GM18951 (cell line): ENCODE measurements at regions not wholly inside any gene's neighbourhood (a gene's known extent, or its start where the extent isn't known, plus 50 kb on each side); places are given as distances from the start of the nearest gene placed in this dataset.
"Not testable (repeated sequence)": the region's sequence is repeated elsewhere in the genome, so short reads cannot be mapped to it uniquely, and the experiment has no call there.

ENCODE experiments used
- POLR2A ChIP-seq: IDR thresholded peaks from 4 replicates; pipeline ENCODE4 v1.6.1; 2011; ENCODE audit warnings: mild to moderate bottlenecking; ENCODE audit not compliant: insufficient read length, insufficient read depth; ENCODE audit errors: extremely low read depth
- in situ Hi-C: fragments of 300-500 bp; cut with MboI; formaldehyde crosslinking; loops from one replicate; pipeline ENCODE4 v1.12.0; 2022; ENCODE audit warnings: low sequenced_read_pairs, mixed read lengths, inconsistent platforms; ENCODE audit not compliant: unreplicated experiment

DNA sequence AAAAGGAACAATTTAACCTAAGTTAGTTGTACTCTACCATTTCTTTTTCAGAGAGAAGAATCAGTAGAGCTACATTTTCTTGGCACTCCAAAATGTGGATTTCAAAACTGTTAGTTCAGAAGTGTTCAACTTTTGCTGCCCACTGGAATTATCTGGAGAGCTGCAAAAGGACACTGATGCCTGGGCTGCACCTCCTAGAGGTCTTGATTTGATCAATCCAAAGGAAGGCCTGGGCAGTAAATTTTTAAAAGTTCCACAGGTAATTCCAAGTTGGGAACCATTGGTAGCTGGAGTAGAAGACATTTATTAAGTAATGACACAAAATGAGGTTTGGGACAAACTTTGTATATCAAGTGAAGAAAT is 79.3 kb upstream of the HMCN1 start:
- in situ Hi-C loops: loop anchor here (25.0 kb wide), 1 partner anchor 343 kb away; the partner anchor contains the start of gene IVNS1ABP
- TF ChIP-seq POLR2A: no peak

DNA sequence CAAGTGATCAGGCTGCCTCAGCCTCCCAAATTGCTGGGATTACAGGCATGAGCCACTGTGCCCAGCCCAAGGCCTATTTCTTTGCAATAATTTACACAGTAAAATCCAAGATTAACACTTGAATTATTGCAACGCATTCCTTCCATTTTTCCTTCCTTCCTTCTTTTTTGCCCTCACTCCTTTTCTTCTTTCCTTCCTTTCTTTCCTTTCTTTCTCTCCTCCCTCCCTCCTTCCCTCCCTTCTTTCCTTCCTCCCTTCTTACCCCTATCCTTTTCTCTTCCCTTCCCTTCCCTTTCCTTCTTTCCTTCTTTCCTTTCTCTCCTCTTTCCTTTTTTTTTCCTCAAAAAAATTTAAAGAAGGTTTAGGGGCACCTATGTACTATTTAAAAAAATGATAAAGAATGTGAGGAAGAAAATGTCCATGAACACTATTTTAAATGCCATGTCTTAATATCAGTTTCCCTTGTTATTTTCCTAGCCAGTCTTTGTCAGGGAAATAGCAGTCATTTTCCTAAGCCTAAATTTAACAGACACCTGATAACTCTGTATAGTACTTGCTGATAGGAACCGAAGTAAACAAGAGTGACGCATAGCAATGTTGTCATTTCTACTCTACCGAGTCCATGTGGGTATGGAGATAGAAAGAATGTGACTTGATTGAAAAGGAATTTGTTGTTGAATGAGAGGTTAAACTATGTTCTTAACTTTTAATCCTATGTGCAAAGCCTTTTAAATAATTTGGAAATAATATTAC is 79.8 kb upstream of the HMCN1 start:
- in situ Hi-C loops: loop anchor here (25.0 kb wide), 1 partner anchor 342 kb away; the partner anchor contains the start of gene IVNS1ABP
- no peak for TF ChIP-seq POLR2A

DNA sequence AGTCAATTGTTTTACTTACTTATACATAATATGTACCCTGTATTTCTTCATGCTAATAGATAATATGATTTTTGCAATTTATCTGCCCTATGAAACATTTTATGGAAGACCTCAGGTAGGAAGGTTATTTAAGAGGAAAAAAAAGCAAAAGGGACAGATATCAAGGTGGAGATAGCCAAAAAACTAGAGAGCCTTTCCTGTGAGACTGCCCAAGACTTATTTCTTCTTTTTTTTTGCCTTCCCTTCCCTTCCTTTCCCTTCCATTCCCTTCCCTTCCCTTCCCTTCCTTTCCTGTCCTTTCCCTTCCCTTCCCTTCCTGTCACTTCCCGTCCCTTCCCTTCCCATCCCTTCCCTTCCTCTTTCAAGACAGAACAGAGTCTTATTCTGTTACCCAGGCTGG is 80.6 kb upstream of the HMCN1 start:
- TF ChIP-seq POLR2A: no peak
- in situ Hi-C loops: loop anchor here (25.0 kb wide), 1 partner anchor 341 kb away; the partner anchor contains the start of gene IVNS1ABP

DNA sequence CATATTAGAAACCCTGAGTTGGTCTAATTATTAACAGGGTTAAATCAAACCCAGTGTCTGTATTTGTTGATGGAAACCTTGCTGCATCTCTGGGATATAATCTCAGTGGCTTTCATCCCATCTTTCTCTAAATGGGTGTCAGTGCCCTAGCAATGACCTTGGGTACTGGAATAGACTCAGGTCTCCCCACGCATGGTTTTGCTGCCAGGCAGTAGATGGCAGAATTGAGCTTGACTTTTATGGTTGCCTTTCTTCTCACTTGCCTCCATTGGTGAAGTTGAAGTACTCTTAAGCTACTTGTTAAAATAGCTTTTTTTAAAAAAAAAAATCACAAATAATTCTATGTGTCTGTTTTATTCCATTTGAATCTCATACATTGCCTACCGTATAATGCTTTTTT is 81.8 kb upstream of the HMCN1 start:
- in situ Hi-C loops: loop anchor here (25.0 kb wide), 1 partner anchor 340 kb away; the partner anchor contains the start of gene IVNS1ABP
- no peak for TF ChIP-seq POLR2A

DNA sequence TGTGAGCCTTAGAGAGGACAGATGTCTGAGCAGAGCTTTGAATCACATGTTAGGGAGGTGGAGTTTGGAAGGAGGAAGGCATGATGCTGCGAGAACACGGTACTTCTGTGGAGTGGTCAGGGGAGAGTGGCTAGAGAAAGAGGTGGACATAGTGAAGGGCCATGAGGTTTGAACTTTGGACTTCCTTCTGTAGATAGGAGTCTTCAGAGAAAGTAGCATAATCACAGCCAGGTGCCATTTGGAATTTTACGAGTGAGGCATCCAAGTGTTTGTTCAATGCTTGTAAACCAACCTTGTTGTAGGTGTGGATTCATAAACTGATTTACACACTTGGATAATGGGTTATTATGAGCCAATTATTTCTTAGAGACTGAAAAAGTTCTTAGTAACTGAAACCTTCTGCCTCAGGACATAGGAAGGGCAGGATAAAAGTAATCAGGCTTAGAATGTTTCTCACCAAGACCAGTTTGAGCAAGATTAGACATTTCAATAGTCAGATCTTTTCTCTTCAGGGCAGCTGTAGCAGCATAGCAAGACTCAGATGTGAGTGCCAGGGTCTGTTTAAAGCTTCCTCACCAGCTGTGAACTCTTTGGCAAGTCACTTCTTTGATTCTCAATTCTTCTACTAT is 83.5 kb upstream of the HMCN1 start:
- no peak for TF ChIP-seq POLR2A
- in situ Hi-C loops: loop anchor here (25.0 kb wide), 1 partner anchor 338 kb away; the partner anchor contains the start of gene IVNS1ABP

DNA sequence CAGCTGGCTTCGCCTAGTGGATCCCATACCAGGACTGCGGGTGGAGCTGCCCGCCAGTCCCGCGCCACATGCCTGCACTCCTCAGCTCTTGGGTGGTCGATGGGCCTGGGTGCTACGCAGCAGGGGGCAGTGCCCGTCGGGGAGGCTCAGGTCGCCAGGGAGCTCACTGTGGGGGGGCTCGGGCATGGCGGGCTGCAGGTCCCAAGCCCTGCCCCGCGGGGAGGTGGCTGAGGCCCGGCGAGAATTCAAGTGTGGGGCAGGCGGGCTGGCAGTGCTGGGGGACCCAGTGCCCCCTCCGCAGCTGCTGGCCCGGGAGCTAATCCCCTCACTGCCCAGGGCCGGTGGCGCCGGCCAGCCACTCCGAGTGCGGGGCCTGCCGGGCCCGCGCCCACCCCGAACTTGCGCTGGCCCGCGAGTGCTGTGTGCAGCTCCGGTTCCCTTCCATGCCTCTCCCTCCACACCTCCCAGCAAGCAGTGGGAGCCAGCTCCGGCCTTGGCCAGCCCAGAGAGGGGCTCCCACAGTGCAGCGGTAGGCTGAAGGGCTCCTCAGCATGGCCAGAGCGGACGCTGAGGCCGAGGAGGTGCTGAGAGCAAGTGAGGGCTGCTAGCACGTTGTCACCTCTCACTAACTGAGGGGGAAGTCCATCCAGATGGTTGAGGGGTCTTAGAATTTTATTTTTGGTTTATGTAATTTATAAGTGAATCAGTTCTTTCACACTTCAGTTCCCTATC is 85.2 kb upstream of the HMCN1 start:
- in situ Hi-C loops: no loop called here
- TF ChIP-seq POLR2A: no peak

DNA sequence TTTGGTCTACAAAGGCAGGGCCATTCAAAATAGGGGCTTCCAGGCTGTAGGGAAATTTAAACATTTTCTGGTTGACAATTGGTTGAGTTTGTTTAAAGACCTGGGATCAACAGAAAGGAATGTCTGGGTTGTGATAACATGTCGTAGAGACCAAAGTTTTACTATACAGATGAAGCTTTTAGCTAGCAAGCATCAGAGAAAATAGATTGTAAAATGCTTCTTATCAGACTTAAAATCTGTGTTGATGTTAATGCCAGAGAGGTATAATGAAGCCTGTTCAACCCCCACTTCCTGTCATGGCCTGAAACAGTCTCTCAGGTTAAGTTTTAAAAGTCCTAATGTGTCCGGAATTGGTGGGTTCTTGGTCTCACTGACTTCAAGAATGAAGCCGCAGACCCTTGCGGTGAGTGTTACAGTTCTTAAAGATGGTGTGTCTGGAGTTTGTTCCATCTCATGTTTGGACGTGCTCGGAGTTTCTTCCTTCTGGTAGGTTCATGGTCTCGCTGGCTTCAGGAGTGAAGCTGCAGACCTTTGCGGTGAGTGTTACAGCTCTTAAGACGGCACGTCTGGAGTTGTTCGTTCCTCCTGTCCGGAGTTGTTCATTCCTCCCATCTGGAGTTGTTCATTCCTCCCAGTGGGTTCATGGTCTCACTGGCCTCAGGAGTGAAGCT is 86.5 kb upstream of the HMCN1 start:
- in situ Hi-C loops: not testable (repeated sequence)

DNA sequence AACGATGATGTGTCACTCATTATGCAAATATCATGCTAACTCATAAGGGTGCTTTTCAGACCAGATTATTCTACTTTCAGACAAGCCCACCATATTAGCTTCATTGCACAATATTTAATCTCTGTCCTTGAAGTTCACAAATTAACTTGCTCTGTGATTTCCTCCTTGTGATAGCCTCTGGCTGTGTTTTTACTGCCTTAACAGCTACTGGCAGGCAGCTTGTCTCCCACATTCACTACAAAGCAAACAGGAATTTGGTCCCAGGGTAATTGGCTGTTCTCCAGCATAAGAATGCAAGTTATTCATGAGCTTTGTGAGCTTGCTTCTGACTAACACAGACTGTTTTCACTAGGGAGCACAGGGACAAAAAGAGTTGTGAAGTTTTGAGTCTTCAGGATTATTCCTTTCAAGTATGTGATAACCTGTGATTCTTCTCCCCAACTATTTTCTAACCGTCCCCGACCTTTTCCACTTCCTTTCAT is 87.9 kb upstream of the HMCN1 start:
- TF ChIP-seq POLR2A: no peak

DNA sequence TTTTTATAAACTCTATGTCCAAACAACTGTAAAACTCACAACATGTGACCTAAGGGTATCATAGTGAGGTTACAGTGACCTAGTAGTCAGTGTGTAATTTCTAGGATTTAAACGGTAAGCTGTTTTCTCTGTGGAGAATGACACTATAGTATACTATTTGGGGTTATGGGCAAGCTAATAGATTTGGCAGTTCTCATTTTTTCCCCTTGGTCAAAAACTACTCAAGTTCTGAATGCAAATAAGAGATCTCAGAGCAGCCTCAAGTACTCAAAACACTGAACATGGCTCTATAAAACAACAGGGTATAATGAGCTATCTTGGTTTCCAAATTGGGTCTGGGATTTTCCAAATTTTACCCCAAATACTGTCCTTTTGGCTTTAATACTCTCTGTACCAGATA is 88.5 kb upstream of the HMCN1 start:
- no peak for TF ChIP-seq POLR2A
- in situ Hi-C loops: no loop called here

More for the DNA sequence above, 87.9 kb upstream of the HMCN1 start:
- in situ Hi-C loops: no loop called here

DNA sequence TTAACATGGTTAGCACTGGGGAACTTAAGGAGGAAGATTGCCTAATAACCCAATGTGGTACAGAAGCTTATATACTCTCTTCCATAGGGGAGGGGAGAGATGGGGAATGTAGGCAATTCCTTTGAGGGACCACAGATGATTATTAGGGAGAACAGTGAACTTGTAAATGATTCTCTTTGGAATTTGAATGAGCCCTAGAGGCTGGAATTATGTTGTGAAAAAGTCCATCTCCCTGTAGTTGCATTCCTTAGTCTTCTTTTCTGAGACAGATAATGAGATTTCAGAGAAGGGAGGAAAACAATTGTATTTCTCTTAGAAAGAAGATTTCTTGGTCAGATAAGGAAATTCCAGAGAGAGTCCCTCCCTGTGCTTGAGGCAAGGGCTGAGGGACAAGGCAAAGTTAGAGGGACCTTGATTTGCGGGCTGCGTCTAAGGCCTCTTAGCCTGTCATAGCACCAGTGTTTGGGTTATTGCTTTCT is 89.0 kb upstream of the HMCN1 start:
- TF ChIP-seq POLR2A: no peak

DNA sequence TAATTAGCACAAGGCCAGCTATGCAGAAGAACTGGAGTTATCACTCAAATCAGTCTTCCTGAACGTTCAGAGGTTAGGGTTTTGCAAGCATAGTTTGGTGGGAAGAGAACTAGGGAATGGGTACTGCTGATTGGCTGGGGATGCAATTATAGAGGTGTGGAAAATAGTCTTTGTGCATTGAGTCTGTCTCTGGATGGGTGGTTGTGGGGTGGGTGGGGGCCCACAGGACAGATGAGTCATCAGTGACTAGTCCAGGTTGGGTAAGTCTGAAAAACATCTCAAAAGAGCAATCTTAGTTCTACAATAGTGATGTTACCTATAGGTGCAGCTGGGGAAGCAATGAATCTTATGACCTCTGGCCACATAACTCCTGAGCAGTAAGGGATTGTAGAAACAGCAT is 89.7 kb upstream of the HMCN1 start:
- in situ Hi-C loops: no loop called here
- no peak for TF ChIP-seq POLR2A

More for the DNA sequence above, 89.0 kb upstream of the HMCN1 start:
- in situ Hi-C loops: no loop called here

DNA sequence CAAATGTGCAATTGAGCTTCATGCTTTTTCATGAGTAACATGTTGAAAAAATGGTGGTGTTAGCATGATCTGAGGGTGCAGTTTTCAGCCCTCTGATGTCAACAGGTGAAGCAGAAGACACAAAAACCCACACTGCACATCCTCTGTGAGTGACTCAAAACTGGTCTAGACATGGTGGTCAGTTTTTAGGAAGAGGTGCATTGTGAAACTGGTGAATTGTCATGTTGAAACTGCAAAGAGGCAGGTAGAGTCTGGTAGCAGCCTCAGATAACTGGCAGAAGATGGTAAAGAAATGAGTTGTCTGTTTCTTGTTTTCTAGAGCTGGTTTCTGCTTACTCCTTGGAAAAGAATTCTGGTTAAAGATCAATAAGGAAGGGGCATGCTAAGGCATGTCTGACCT is 97.3 kb upstream of the HMCN1 start:
- in situ Hi-C loops: no loop called here
- no peak for TF ChIP-seq POLR2A

DNA sequence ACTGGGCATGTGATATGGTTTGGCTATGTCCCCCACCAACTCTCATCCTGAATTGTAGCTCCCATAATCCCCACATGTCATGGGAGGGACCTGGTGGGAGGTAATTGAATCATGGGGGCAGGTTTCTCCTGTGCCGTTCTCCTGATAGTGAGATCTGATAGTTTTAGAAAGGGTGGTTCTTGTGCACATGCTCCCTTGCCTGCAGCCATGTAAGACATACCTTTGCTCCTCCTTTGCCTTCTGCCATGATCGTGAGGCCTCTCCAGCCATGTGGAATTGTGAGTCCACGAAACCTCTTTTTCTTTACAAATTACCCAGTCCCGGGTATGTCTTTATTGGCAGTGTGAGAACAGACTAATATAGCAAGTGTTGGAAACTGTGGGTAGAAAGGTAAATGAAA is 99.5 kb upstream of the HMCN1 start:
- in situ Hi-C loops: no loop called here
- TF ChIP-seq POLR2A: no peak
